AG09309 (cell line): ENCODE measurements at regions not wholly inside any gene's neighbourhood (a gene's known extent, or its start where the extent isn't known, plus 50 kb on each side); places are given as distances from the start of the nearest gene placed in this dataset.

Source experiments
- DNase-seq: peaks from one replicate; pipeline ENCODE4 v3.0.0-alpha.2; 2010; ENCODE audit warnings: low read depth
- H3K4me3 ChIP-seq: 2 replicates; pipeline ENCODE4 v1.5.1; 2011; ENCODE audit warnings: mild to moderate bottlenecking, low read depth, low read length, moderate library complexity; ENCODE audit not compliant: control insufficient read depth
- CTCF ChIP-seq: IDR thresholded peaks from 2 replicates; pipeline ENCODE4 v1.5.1; 2011; ENCODE audit warnings: mild to moderate bottlenecking, low read depth, low read length, inconsistent platforms; ENCODE audit not compliant: insufficient read depth, control insufficient read depth; ENCODE audit errors: missing control alignments

- no peak overlapping the region for H3K4me3 ChIP-seq
- no peak for DNase-seq
- TF ChIP-seq CTCF = no peak
Measured at GRCh38 chr3:187941135-187941847, 196.0 kb upstream of the BCL6 start.

DNA sequence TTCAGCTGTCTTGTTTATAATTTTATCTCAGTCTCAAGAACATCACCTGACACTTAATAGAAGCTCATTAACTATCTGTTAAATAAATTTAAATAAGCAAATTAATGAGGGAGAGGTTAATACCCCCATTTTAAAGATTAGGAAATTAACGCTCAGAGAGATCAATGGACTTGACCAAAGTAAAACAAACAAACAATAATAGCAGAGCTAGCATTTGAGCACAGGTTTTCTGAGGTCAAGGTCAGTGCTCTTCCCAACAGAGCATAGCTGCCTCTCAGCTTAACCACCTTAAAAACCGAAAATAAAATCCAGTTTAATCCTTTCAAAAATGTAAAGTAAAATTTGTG lies 196.6 kb upstream of the BCL6 start:
- DNase-seq = no peak
- no peak overlapping the region for H3K4me3 ChIP-seq
- no peak for TF ChIP-seq CTCF

GRCh38 chr3:187942658-187943241 lies 197.5 kb upstream of the BCL6 start:
- DNase-seq = no peak
- no peak for TF ChIP-seq CTCF
- no peak overlapping the region for H3K4me3 ChIP-seq

DNA sequence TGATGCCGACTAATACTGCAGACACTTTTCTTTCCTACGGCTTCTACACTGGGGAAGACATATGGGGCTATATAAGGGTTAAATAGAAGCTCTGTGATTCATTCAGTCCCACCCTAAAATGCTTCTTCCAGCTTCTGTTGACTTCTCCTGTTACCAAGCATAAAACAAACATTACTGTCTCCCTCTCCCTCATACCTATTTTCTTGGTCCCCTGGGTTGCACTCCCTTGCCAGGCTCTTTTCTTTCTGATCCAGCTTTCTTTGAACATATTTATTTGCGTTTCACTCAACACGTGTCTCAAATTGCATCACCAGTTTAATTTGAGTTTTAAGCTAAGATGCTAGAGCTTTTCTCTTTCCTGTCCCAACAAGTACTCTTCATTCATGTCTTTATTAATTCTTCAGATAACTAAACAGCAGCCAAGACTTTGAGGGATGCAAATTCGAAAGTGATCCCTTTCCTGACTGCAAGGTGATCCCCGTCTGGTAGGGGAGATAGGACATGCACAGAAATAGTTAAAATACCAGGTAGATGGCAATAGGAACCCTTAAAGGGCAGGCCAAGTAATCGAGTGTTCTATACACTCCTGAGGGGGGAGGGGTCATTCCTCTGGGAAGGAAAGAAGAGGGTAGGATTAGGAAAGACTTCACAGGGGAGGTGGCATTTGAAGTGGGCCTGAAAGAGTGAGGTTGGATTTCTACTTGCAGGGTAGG lies 198.6 kb upstream of the BCL6 start:
- no peak for DNase-seq
- no peak for TF ChIP-seq CTCF
- H3K4me3 ChIP-seq = no peak overlapping the region

DNA sequence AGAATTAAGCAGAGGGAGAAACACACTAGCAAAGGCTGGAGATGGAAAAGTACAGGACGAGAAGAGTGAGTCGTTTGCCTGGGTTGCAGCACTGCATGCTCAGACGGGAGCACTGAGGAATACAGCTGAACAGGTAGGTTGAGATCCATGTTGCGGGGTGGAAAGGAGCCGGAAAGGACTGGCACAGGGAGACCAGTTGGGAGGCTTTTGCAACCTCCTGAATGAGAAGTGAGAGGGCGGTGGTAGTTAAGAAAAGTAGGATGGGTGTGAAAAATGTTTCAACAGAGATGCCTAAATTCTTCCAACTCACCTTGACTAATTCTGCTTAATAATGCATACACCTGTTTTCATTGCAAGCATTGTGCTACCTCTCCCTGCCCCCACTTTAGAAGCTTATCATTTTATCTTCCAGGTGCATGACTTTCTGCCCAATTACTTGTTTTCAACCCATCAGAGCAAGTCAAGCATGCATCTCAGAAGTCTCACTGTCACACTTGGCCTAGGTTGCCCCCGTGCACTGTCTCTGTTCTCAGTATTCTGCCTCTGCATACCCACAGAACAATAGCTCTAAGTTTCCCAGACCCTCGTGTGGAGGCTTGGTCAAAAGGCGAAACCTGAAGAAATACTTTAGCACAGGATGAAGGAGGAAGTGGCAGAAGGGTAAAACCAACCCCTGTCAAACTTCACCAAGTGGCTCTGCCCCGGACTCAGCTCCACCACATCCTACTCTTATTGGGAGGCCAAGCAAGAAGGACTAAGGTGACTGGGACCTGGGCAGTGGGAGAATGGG lies 199.3 kb upstream of the BCL6 start:
- no peak overlapping the region for H3K4me3 ChIP-seq
- TF ChIP-seq CTCF = no peak
- no peak for DNase-seq

GRCh38 chr3:187945374-187945773 lies 200.1 kb upstream of the BCL6 start:
- no peak overlapping the region for H3K4me3 ChIP-seq
- no peak for TF ChIP-seq CTCF
- DNase-seq = no peak
